CD4-positive, alpha-beta T cell (primary cell): ENCODE measurements at regions not wholly inside any gene's neighbourhood (a gene's known extent, or its start where the extent isn't known, plus 50 kb on each side); places are given as distances from the start of the nearest gene placed in this dataset.

Experiments
- ATAC-seq: fragments of 200-7000 bp; cut with Tn5 transposase; one replicate; pipeline ENCODE4 v1.10.0; 2022; ENCODE audit warnings: mild to moderate bottlenecking; ENCODE audit not compliant: poor library complexity
- CTCF ChIA-PET: fragments of 350-600 bp; sonication (Branson Sonifier 250); formaldehyde crosslinking; loops from one replicate; lab custom pipeline; 2021; ENCODE audit warnings: antibody characterized with exemption, inconsistent platforms; lab: Charles Lee
- POLR2A ChIA-PET: fragments of 350-600 bp; sonication (Branson Sonifier 250); formaldehyde crosslinking; loops from one replicate; lab custom pipeline; 2021; ENCODE audit warnings: antibody characterized with exemption, inconsistent platforms; lab: Charles Lee
- DNase-seq, 14 experiments: peaks; one replicate each; pipeline ENCODE4 v3.0.0-alpha.2; 2013 to 2020; ENCODE audit warnings: mixed read lengths in 2 of 14
- H3K27ac ChIP-seq, 2 donors: one replicate each; pipeline versions ENCODE4 v1.5.1 to v1.7.0; 2013; ENCODE audit warnings: low read length in 2 of 2, low read depth in 1 of 2, mild to moderate bottlenecking in 1 of 2
- H3K27me3 ChIP-seq, 2 experiments: 1 replicate in 1 of 2; 2 replicates in 1 of 2; pipeline versions ENCODE4 v1.6.1 to v1.7.0; 2013; ENCODE audit warnings: low read length in 2 of 2, control low read depth in 1 of 2, mild to moderate bottlenecking in 1 of 2, moderate library complexity in 1 of 2; ENCODE audit not compliant: insufficient read depth in 2 of 2, control insufficient read depth in 1 of 2
- H3K36me3 ChIP-seq: one replicate; pipeline ENCODE4 v1.6.1; 2013; ENCODE audit warnings: low read length, control low read depth; ENCODE audit not compliant: insufficient read depth
- H3K4me1 ChIP-seq: one replicate; pipeline ENCODE4 v1.6.1; 2013; ENCODE audit warnings: low read length, control low read depth; ENCODE audit not compliant: insufficient read depth
- H3K4me3 ChIP-seq: one replicate; pipeline ENCODE4 v1.5.1; 2013; ENCODE audit warnings: mild to moderate bottlenecking, low read length, moderate library complexity
- H3K9me3 ChIP-seq, 2 experiments: 1 replicate in 1 of 2; 2 replicates in 1 of 2; pipeline versions ENCODE4 v1.6.1 to v1.7.0; 2013; ENCODE audit warnings: low read length in 2 of 2, mild to moderate bottlenecking in 2 of 2, control low read depth in 1 of 2, moderate library complexity in 1 of 2; ENCODE audit not compliant: control insufficient read depth in 1 of 2, insufficient read depth in 1 of 2
- H3K27ac Mint-ChIP-seq: one replicate; pipeline ENCODE4 v1.8.0; 2020; ENCODE audit warnings: mixed read lengths
- H3K27me3 Mint-ChIP-seq: one replicate; pipeline ENCODE4 v1.8.0; 2021; ENCODE audit warnings: mixed read lengths
- H3K36me3 Mint-ChIP-seq: one replicate; pipeline ENCODE4 v1.8.0; 2021; ENCODE audit warnings: low read depth, mixed read lengths
- H3K4me1 Mint-ChIP-seq: one replicate; pipeline ENCODE4 v1.8.0; 2021; ENCODE audit warnings: low read depth, mixed read lengths
- H3K4me3 Mint-ChIP-seq: one replicate; pipeline ENCODE4 v1.8.0; 2020; ENCODE audit warnings: mild to moderate bottlenecking, mixed read lengths
- H3K9me3 Mint-ChIP-seq: one replicate; pipeline ENCODE4 v1.8.0; 2020; ENCODE audit warnings: mixed read lengths
- CTCF ChIP-seq: fragments of 200-600 bp; IDR thresholded peaks from one replicate; pipeline ENCODE4 v1.8.0; 2022; ENCODE audit warnings: antibody characterized with exemption, mild to moderate bottlenecking
- intact Hi-C, 2 experiments: fragments of 100-400 bp; cut with DNase I in 1 of 2; cut with micrococcal nuclease in 1 of 2; formaldehyde crosslinking; loops; one replicate each; pipeline versions ENCODE4 v1.15.1 to v1.9.0; 2023 to 2025; cut with DNase I, micrococcal nuclease

DNA sequence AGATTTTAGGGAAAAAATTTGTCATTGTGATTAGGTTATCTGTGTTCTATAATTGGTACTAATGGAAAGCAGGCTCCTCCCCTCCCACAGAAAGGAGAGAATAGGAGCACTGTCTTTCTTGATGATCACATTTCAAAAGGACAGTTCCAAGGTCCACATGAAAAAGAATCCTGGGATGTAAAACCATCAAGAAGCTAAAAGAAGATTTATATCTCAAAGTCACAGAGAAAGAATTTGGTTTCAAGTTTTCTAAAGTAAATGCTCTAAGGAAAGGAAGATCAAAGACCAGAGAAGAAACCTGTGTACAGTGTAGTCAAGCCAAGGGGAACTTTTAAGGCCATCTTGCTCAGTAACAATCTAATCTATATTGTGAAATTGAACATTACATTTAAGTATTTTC, 652.7 kb upstream of the HS3ST5 start:
- H3K4me3 ChIP-seq: no peak overlapping the region
- intact Hi-C loops: no loop called here
- DNase-seq: no peak
- H3K4me1 ChIP-seq: no peaks in the 10 kb centered on the region
- H3K4me1 Mint-ChIP-seq: no peaks in the 10 kb centered on the region
- no peaks in the 10 kb centered on the region for H3K36me3 ChIP-seq
- H3K9me3 Mint-ChIP-seq: peaks cover 3% of the 10 kb centered on the region
- H3K4me3 Mint-ChIP-seq: no peak overlapping the region
- CTCF ChIA-PET: no interaction called here
- H3K27me3 Mint-ChIP-seq: no peaks in the 10 kb centered on the region
- H3K27ac Mint-ChIP-seq: no peak overlapping the region
- no peaks in the 10 kb centered on the region for H3K36me3 Mint-ChIP-seq
- no peak overlapping the region for H3K27ac ChIP-seq
- POLR2A ChIA-PET: no interaction called here
- ATAC-seq: no peak
- TF ChIP-seq CTCF: no peak
- no peaks in the 10 kb centered on the region for H3K27me3 ChIP-seq
- H3K9me3 ChIP-seq: peaks cover 0 to 8% of the 10 kb centered on the region in 2 experiments

DNA sequence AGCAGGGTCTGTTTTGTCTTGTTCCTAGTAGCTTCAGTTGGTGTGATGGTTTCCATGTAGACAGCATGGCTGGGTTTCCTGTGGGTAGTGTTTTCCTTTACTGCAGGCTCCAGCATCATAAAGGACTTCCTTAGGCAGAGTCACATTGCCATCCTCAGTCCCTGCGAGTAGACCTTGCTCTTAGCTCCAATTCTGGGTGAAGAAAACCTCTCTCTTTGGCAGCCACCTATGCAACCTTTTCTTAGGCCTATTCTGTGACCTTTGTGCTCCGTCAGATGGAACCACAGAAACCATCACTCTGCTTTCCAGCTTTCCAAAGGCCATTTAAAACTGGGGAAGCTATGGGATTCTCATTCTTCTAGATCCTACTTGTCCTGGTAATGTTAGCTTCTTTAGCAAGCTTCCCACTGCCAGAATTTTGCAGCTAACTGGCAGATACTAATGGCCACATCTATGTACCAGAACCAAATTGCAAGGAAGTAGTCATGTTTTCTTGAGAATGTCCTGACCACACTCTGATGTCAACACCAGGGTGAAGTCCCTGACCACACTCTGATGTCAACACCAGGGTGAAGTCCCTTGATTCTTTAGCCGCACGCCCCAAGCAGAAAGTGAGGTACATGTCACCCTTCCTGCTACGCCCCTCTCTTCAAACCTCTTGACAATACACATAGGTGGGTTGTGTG, 646.6 kb upstream of the HS3ST5 start:
- Mint-ChIP-seq H3K27ac (no peak overlapping the region), H3K4me3 (no peak overlapping the region), H3K4me1 (no peaks in the 10 kb centered on the region), H3K27me3 (no peaks in the 10 kb centered on the region), H3K9me3 (peaks cover 6% of the 10 kb centered on the region), H3K36me3 (no peaks in the 10 kb centered on the region)
- POLR2A ChIA-PET: no interaction called here
- Histone ChIP-seq H3K36me3 (no peaks in the 10 kb centered on the region), H3K4me1 (no peaks in the 10 kb centered on the region), H3K9me3 (peaks cover 0 to 3% of the 10 kb centered on the region in 2 experiments), H3K27ac (no peak overlapping the region), H3K27me3 (no peaks in the 10 kb centered on the region), H3K4me3 (no peak overlapping the region)
- peak in 3 of 14 experiments; percentile 34 to 57 (median 49) for DNase-seq
- CTCF ChIA-PET: no interaction called here
- ATAC-seq: peak; percentile 14
- intact Hi-C loops: no loop called here
- no peak for TF ChIP-seq CTCF

DNA sequence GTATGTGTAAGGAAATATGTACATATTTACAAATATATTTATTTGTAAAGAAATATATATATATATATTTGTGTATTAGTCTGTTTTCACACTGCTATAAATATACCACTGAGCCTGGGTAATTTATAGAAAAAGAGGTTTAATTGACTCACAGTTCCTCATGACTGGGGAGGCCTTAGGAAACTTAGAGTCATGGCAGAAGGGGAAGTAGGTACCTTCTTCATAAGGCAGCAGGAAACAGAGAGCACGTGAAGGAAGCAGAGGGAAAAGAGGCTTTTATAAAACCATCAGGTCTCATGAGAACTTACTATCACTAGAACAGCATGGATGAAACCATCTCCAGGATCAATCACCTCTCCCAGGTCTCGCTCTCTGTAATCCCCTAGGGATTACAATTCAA, 644.5 kb upstream of the HS3ST5 start:
- intact Hi-C loops: no loop called here
- DNase-seq (no peak), ATAC-seq (no peak)
- Mint-ChIP-seq H3K4me1 (no peaks in the 10 kb centered on the region), H3K36me3 (no peaks in the 10 kb centered on the region), H3K27ac (no peak overlapping the region), H3K9me3 (peaks cover 7% of the 10 kb centered on the region), H3K27me3 (no peaks in the 10 kb centered on the region), H3K4me3 (no peak overlapping the region)
- Histone ChIP-seq H3K27ac (no peak overlapping the region), H3K4me1 (no peaks in the 10 kb centered on the region), H3K36me3 (no peaks in the 10 kb centered on the region), H3K9me3 (peaks cover 0 to 3% of the 10 kb centered on the region in 2 experiments), H3K27me3 (no peaks in the 10 kb centered on the region), H3K4me3 (no peak overlapping the region)
- ChIA-PET POLR2A (no interaction called here), CTCF (no interaction called here)
- TF ChIP-seq CTCF: no peak
